SU-DHL-6 (cell line): ENCODE measurements at regions not wholly inside any gene's neighbourhood (a gene's known extent, or its start where the extent isn't known, plus 50 kb on each side); places are given as distances from the start of the nearest gene placed in this dataset.

Experiments used
- H2AFZ ChIP-seq: fragments of 200-600 bp; sonication (generic); 2 replicates; pipeline ENCODE4 v1.6.1; 2014; ENCODE audit warnings: low read depth, mild to moderate bottlenecking, moderate library complexity, mixed read lengths, antibody characterized with exemption, low read length; ENCODE audit not compliant: severe bottlenecking
- H3F3A ChIP-seq: fragments of 200-600 bp; shearing (Covaris generic); 2 replicates; pipeline ENCODE4 v1.6.0; 2016; ENCODE audit warnings: antibody characterized with exemption, mild to moderate bottlenecking; ENCODE audit not compliant: insufficient read depth
- H3K27ac ChIP-seq: fragments of 200-600 bp; sonication (generic); 2 replicates; pipeline ENCODE4 v1.5.1; 2016; ENCODE audit warnings: low read depth, mild to moderate bottlenecking, low read length, moderate library complexity, mixed read lengths
- H3K27me3 ChIP-seq: fragments of 200-600 bp; sonication (generic), shearing (Covaris generic); 2 replicates; pipeline ENCODE4 v1.6.0; 2014; ENCODE audit warnings: mild to moderate bottlenecking, low read length
- H3K36me3 ChIP-seq: fragments of 200-600 bp; sonication (generic); 2 replicates; pipeline ENCODE4 v1.6.1; 2014; ENCODE audit warnings: mild to moderate bottlenecking, low read length, mixed read lengths
- H3K4me2 ChIP-seq: fragments of 300-600, 200-600 bp; shearing (Covaris generic), sonication (generic); 2 replicates; pipeline ENCODE4 v1.6.0; 2014; ENCODE audit warnings: low read length, low read depth, mild to moderate bottlenecking; ENCODE audit not compliant: poor library complexity, severe bottlenecking
- H3K4me3 ChIP-seq: fragments of 200-600 bp; sonication (generic); 2 replicates; pipeline ENCODE4 v1.5.1; 2014; ENCODE audit warnings: antibody characterized with exemption, low read length, mild to moderate bottlenecking, mixed read lengths; ENCODE audit not compliant: insufficient read depth, poor library complexity, severe bottlenecking
- H3K79me2 ChIP-seq: fragments of 200-600 bp; sonication (generic); 2 replicates; pipeline ENCODE4 v1.6.1; 2014; ENCODE audit warnings: mild to moderate bottlenecking, low read length, moderate library complexity; ENCODE audit not compliant: insufficient read depth
- H3K9ac ChIP-seq: fragments of 200-600 bp; sonication (generic); 2 replicates; pipeline ENCODE4 v1.7.0; 2014; ENCODE audit warnings: mild to moderate bottlenecking, low read length
- H3K9me2 ChIP-seq: fragments of 200-600 bp; sonication (generic); replicated peaks from 2 replicates; pipeline ENCODE4 v1.6.1; 2014; ENCODE audit warnings: low read length; ENCODE audit not compliant: insufficient read depth
- H3K9me3 ChIP-seq: fragments of 200-600 bp; sonication (generic); 2 replicates; pipeline ENCODE4 v1.6.1; 2014; ENCODE audit warnings: low read length, mixed read lengths; ENCODE audit not compliant: insufficient read depth
- H4K20me1 ChIP-seq: fragments of 200-600 bp; sonication (generic); 2 replicates; pipeline ENCODE4 v1.6.1; 2014; ENCODE audit warnings: low read depth, mild to moderate bottlenecking, antibody characterized with exemption, low read length, moderate library complexity, mixed read lengths
- CTCF ChIP-seq: fragments of 200-600 bp; sonication (generic); IDR thresholded peaks from one replicate; pipeline ENCODE4 v1.5.1; 2017; ENCODE audit warnings: antibody characterized with exemption, mild to moderate bottlenecking, low read length, moderate library complexity; ENCODE audit not compliant: insufficient read depth, poor library complexity, severe bottlenecking
- EZH2phosphoT487 ChIP-seq: fragments of 200-600 bp; sonication (generic), shearing (Covaris generic); conservative IDR thresholded peaks from 2 replicates; pipeline ENCODE4 v1.6.1; 2018; ENCODE audit warnings: mild to moderate bottlenecking, antibody characterized with exemption, low read length, moderate library complexity, mixed read lengths

GRCh38 chr3:127501177-127501576 lies 89.4 kb downstream of the TPRA1 start:
- no peak overlapping the region for H3K4me2 ChIP-seq
- no peaks in the 10 kb centered on the region for H3K27me3 ChIP-seq
- H3K9me2 ChIP-seq = no peaks in the 10 kb centered on the region
- no peaks in the 10 kb centered on the region for H4K20me1 ChIP-seq
- no peaks in the 10 kb centered on the region for H3K36me3 ChIP-seq
- TF ChIP-seq CTCF (no peak), EZH2phosphoT487 (no peak)
- H3K9ac ChIP-seq = no peak overlapping the region
- no peak overlapping the region for H2AFZ ChIP-seq
- H3K27ac ChIP-seq = no peak overlapping the region
- H3K79me2 ChIP-seq = no peaks in the 10 kb centered on the region
- H3K9me3 ChIP-seq = peaks cover 8% of the 10 kb centered on the region; the same call in 1 of the 2 replicates
- H3K4me3 ChIP-seq = no peak overlapping the region
- H3F3A ChIP-seq = no peaks in the 10 kb centered on the region

GRCh38 chr3:127497676-127498075 lies 92.9 kb downstream of the TPRA1 start:
- Histone ChIP-seq H3K27ac (no peak overlapping the region), H3K4me3 (no peak overlapping the region), H4K20me1 (no peaks in the 10 kb centered on the region), H3K9me2 (no peaks in the 10 kb centered on the region), H2AFZ (no peak overlapping the region), H3K36me3 (no peaks in the 10 kb centered on the region), H3K9me3 (peaks cover 8% of the 10 kb centered on the region; the same call in 1 of the 2 replicates), H3K27me3 (no peaks in the 10 kb centered on the region), H3F3A (no peaks in the 10 kb centered on the region), H3K9ac (no peak overlapping the region), H3K4me2 (no peak overlapping the region), H3K79me2 (no peaks in the 10 kb centered on the region)
- TF ChIP-seq EZH2phosphoT487 (no peak), CTCF (no peak)

- Histone ChIP-seq H3K4me2 (no peak overlapping the region), H4K20me1 (no peaks in the 10 kb centered on the region), H3K9me2 (no peaks in the 10 kb centered on the region), H3K4me3 (no peak overlapping the region), H3F3A (no peaks in the 10 kb centered on the region), H3K36me3 (no peaks in the 10 kb centered on the region), H3K9me3 (peaks cover 8% of the 10 kb centered on the region; the same call in 1 of the 2 replicates), H3K9ac (no peak overlapping the region), H3K27me3 (no peaks in the 10 kb centered on the region), H3K79me2 (no peaks in the 10 kb centered on the region), H3K27ac (no peak overlapping the region), H2AFZ (no peak overlapping the region)
- no peak for TF ChIP-seq EZH2phosphoT487
- TF ChIP-seq CTCF = no peak
Observed at GRCh38 chr3:127497166-127497565, 93.4 kb downstream of the TPRA1 start.
